ENCODE measurements at regions not wholly inside any gene's neighbourhood (a gene's known extent, or its start where the extent isn't known, plus 50 kb on each side); places are given as distances from the start of the nearest gene placed in this dataset.

- no peaks in the 10 kb centered on the region for H3K4me1 ChIP-seq (ENCODE audit: control insufficient read depth in 1 of 2, low read depth in 2 of 2)
- no peak for ATAC-seq (ENCODE audit: insufficient number of reproducible peaks, low FRiP score, low read depth)
- no peak overlapping the region for H3K27ac ChIP-seq
- no peaks in the 10 kb centered on the region for H3K27me3 ChIP-seq (replicated peaks; ENCODE audit: insufficient read depth)
- H3K9me3 ChIP-seq = no peaks in the 10 kb centered on the region
- no peak overlapping the region for H3K4me3 ChIP-seq
- no peak for TF ChIP-seq CTCF (IDR thresholded peaks at IDR 0.05)
- no peak for DNase-seq (ENCODE audit: low spot score)
- no peaks in the 10 kb centered on the region for H3K36me3 ChIP-seq
Observed at GRCh38 chr6:44699851-44700250, 312.3 kb downstream of the CDC5L start.

GRCh38 chr6:44700422-44700821, 312.9 kb downstream of the CDC5L start:
- H3K4me1 ChIP-seq (ENCODE audit: control insufficient read depth in 1 of 2, low read depth in 2 of 2) = no peaks in the 10 kb centered on the region
- H3K36me3 ChIP-seq = no peaks in the 10 kb centered on the region
- H3K9me3 ChIP-seq = no peaks in the 10 kb centered on the region
- DNase-seq (ENCODE audit: low spot score) = no peak
- TF ChIP-seq CTCF (IDR thresholded peaks at IDR 0.05) = no peak
- H3K27ac ChIP-seq = no peak overlapping the region
- no peak overlapping the region for H3K4me3 ChIP-seq
- H3K27me3 ChIP-seq (replicated peaks; ENCODE audit: insufficient read depth) = no peaks in the 10 kb centered on the region
- ATAC-seq (ENCODE audit: insufficient number of reproducible peaks, low FRiP score, low read depth) = no peak

- Histone ChIP-seq H3K9me3 (no peaks in the 10 kb centered on the region), H3K27ac (no peak overlapping the region), H3K4me3 (no peak overlapping the region), H3K4me1 (ENCODE audit: control insufficient read depth in 1 of 2, low read depth in 2 of 2) (no peaks in the 10 kb centered on the region), H3K27me3 (replicated peaks; ENCODE audit: insufficient read depth) (no peaks in the 10 kb centered on the region), H3K36me3 (no peaks in the 10 kb centered on the region)
- TF ChIP-seq CTCF (IDR thresholded peaks at IDR 0.05) = no peak
- no peak for DNase-seq (ENCODE audit: low spot score)
- no peak for ATAC-seq (ENCODE audit: insufficient number of reproducible peaks, low FRiP score, low read depth)
Observed at GRCh38 chr6:44701038-44701636, 313.6 kb downstream of the CDC5L start.

- no peak for TF ChIP-seq CTCF (IDR thresholded peaks at IDR 0.05)
Observed at GRCh38 chr6:44701637-44702101, 314.2 kb downstream of the CDC5L start.

GRCh38 chr6:44702292-44702691, 314.8 kb downstream of the CDC5L start:
- no peaks in the 10 kb centered on the region for H3K4me1 ChIP-seq (ENCODE audit: control insufficient read depth in 1 of 2, low read depth in 2 of 2)

More at GRCh38 chr6:44701637-44702101, 314.2 kb downstream of the CDC5L start:
- no peak for DNase-seq (ENCODE audit: low spot score)
- no peak overlapping the region for H3K27ac ChIP-seq
- H3K9me3 ChIP-seq = no peaks in the 10 kb centered on the region
- H3K4me1 ChIP-seq (ENCODE audit: control insufficient read depth in 1 of 2, low read depth in 2 of 2) = no peaks in the 10 kb centered on the region
- no peak for ATAC-seq (ENCODE audit: insufficient number of reproducible peaks, low FRiP score, low read depth)
- no peaks in the 10 kb centered on the region for H3K36me3 ChIP-seq
- no peaks in the 10 kb centered on the region for H3K27me3 ChIP-seq (replicated peaks; ENCODE audit: insufficient read depth)
- H3K4me3 ChIP-seq = no peak overlapping the region

More at GRCh38 chr6:44702292-44702691, 314.8 kb downstream of the CDC5L start:
- H3K27me3 ChIP-seq (replicated peaks; ENCODE audit: insufficient read depth) = no peaks in the 10 kb centered on the region
- no peaks in the 10 kb centered on the region for H3K9me3 ChIP-seq
- no peaks in the 10 kb centered on the region for H3K36me3 ChIP-seq
- no peak for DNase-seq (ENCODE audit: low spot score)
- no peak overlapping the region for H3K4me3 ChIP-seq
- TF ChIP-seq CTCF (IDR thresholded peaks at IDR 0.05) = no peak
- no peak for ATAC-seq (ENCODE audit: insufficient number of reproducible peaks, low FRiP score, low read depth)
- H3K27ac ChIP-seq = no peak overlapping the region

Measured in thoracic aorta (tissue), 2 donors.